T-cell (primary cell): ENCODE measurements at regions not wholly inside any gene's neighbourhood (a gene's known extent, or its start where the extent isn't known, plus 50 kb on each side); places are given as distances from the start of the nearest gene placed in this dataset.

Experiments used
- ATAC-seq, 4 experiments: fragments of 200-7000 bp in 3 of 4; fragments of 150-1000 bp in 1 of 4; cut with Tn5 transposase; replicated peaks in 1 of 4; 1 replicate in 3 of 4; 2 replicates in 1 of 4; pipeline ENCODE4 v1.10.0; 2021; ENCODE audit warnings: moderate library complexity in 3 of 4, mild to moderate bottlenecking in 2 of 4, moderate number of reproducible peaks in 1 of 4
- CTCF ChIA-PET, 2 donors: fragments of 300-600 bp; sonication (Branson Sonifier 250); formaldehyde crosslinking; loops; one replicate each; lab custom pipeline; 2022; ENCODE audit warnings: antibody characterized with exemption in 2 of 2; lab: Charles Lee
- POLR2A ChIA-PET, 2 donors: fragments of 300-600 bp; sonication (Branson Sonifier 250); formaldehyde crosslinking; loops; one replicate each; lab custom pipeline; 2022; ENCODE audit warnings: antibody characterized with exemption in 2 of 2; lab: Charles Lee
- DNase-seq, 35 experiments: peaks; one replicate each; pipeline versions ENCODE4 v3.0.0 to v3.0.0-alpha.2; 2013 to 2023
- H3K27ac ChIP-seq: one replicate; pipeline ENCODE4 v1.5.1; 2013; ENCODE audit warnings: low read length
- H3K27me3 ChIP-seq, 2 experiments: replicated peaks in 1 of 2; 1 replicate in 1 of 2; 2 replicates in 1 of 2; pipeline versions ENCODE4 v1.6.1 to v1.7.0; 2013; ENCODE audit warnings: low read length in 1 of 2, mixed read lengths in 1 of 2; ENCODE audit not compliant: control insufficient read depth in 2 of 2, insufficient read depth in 2 of 2; ENCODE audit errors: extremely low read depth in 1 of 2
- H3K36me3 ChIP-seq, 2 donors: 1 replicate in 1 of 2; 2 replicates in 1 of 2; pipeline versions ENCODE4 v1.6.1 to v1.7.0; 2013; ENCODE audit warnings: low read length in 1 of 2; ENCODE audit not compliant: control insufficient read depth in 2 of 2, insufficient read depth in 1 of 2; ENCODE audit errors: extremely low read depth in 1 of 2
- H3K4me1 ChIP-seq, 2 experiments: 1 replicate in 1 of 2; 2 replicates in 1 of 2; pipeline versions ENCODE4 v1.6.1 to v1.7.0; 2013; ENCODE audit warnings: low read length in 2 of 2, mixed read lengths in 1 of 2; ENCODE audit not compliant: insufficient read depth in 2 of 2, control insufficient read depth in 1 of 2; ENCODE audit errors: extremely low read depth in 1 of 2
- H3K4me3 ChIP-seq, 2 donors: 1 replicate in 1 of 2; 2 replicates in 1 of 2; pipeline versions ENCODE4 v1.5.1 to v1.7.0; 2013; ENCODE audit warnings: mild to moderate bottlenecking in 2 of 2, low read length in 1 of 2, moderate library complexity in 1 of 2; ENCODE audit not compliant: control insufficient read depth in 1 of 2; ENCODE audit errors: extremely low read depth in 1 of 2
- H3K9me3 ChIP-seq: 2 replicates; pipeline ENCODE4 v1.7.0; 2013
- H3K27ac Mint-ChIP-seq, 2 donors: one replicate each; pipeline ENCODE4 v1.8.0; 2020 to 2021; ENCODE audit warnings: mild to moderate bottlenecking in 2 of 2, mixed read lengths in 2 of 2
- H3K27me3 Mint-ChIP-seq, 2 donors: one replicate each; pipeline ENCODE4 v1.8.0; 2021 to 2022; ENCODE audit warnings: mixed read lengths in 2 of 2
- H3K36me3 Mint-ChIP-seq: one replicate; pipeline ENCODE4 v1.8.0; 2021; ENCODE audit warnings: mixed read lengths
- H3K4me1 Mint-ChIP-seq, 3 donors: one replicate each; pipeline ENCODE4 v1.8.0; 2020 to 2022; ENCODE audit warnings: mixed read lengths in 3 of 3, mild to moderate bottlenecking in 1 of 3
- H3K4me3 Mint-ChIP-seq, 3 donors: one replicate each; pipeline ENCODE4 v1.8.0; 2020 to 2022; ENCODE audit warnings: mild to moderate bottlenecking in 3 of 3, mixed read lengths in 3 of 3, moderate library complexity in 3 of 3
- H3K9me3 Mint-ChIP-seq, 3 donors: one replicate each; pipeline ENCODE4 v1.8.0; 2020 to 2022; ENCODE audit warnings: mixed read lengths in 3 of 3
- WGBS: methylation state at CpG from one replicate; pipeline ENCODE4 v1.1.5; 2013; ENCODE audit warnings: missing lambda C conversion rate; ENCODE audit not compliant: insufficient coverage; 5-methylcytosine and 5-hydroxymethylcytosine counted together

DNA sequence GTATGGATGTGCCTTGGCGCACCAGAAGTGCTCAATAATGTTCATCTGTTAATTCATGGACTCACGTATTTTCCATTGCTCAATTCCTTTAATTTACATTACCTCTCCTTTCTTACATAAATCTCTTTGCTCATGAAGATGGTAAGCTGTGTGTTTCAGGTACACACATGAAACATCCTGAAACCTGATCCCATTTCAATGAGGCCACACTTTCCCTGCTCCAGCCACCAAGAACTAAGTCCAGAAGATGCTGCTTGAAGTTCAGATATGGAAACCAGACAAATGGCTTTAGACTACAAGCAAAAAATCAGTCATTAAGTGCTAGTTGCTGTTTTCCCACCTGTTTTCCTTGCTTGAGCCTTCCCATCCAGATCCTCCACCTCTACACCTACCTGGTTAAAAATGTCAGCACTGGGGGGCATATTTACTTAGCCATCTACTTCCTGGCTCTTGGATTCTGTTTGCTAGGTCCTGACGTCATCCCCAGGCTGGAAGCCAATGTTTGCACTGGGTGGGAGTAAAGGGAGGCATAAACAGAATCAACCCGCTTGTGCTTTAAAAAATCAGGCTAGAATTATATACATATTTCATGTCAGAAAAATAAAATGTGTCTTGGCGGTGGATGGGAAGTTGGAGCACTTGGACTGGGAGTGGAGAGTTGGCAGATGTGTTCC, 309.7 kb downstream of the OSR1 start:
- ATAC-seq, result no peak
- Histone ChIP-seq H3K4me1 (no peaks in the 10 kb centered on the region), H3K36me3 (no peaks in the 10 kb centered on the region), H3K4me3 (no peak overlapping the region), H3K27ac (no peak overlapping the region), H3K27me3 (no peaks in the 10 kb centered on the region), H3K9me3 (no peaks in the 10 kb centered on the region)
- no peak for DNase-seq
- CTCF ChIA-PET, result no interaction called here
- peaks cover 6% of the 10 kb centered on the region for H3K36me3 Mint-ChIP-seq
- H3K27ac Mint-ChIP-seq, result no peak overlapping the region
- no peaks in the 10 kb centered on the region for H3K27me3 Mint-ChIP-seq
- H3K4me1 Mint-ChIP-seq, result no peaks in the 10 kb centered on the region
- H3K4me3 Mint-ChIP-seq, result no peak overlapping the region
- H3K9me3 Mint-ChIP-seq, result peaks cover 0 to 5% (median 2%) of the 10 kb centered on the region in 3 donors
- POLR2A ChIA-PET, result no interaction called here
- 80% methylated on average over 1 of the region's 5 CpGs for WGBS

DNA sequence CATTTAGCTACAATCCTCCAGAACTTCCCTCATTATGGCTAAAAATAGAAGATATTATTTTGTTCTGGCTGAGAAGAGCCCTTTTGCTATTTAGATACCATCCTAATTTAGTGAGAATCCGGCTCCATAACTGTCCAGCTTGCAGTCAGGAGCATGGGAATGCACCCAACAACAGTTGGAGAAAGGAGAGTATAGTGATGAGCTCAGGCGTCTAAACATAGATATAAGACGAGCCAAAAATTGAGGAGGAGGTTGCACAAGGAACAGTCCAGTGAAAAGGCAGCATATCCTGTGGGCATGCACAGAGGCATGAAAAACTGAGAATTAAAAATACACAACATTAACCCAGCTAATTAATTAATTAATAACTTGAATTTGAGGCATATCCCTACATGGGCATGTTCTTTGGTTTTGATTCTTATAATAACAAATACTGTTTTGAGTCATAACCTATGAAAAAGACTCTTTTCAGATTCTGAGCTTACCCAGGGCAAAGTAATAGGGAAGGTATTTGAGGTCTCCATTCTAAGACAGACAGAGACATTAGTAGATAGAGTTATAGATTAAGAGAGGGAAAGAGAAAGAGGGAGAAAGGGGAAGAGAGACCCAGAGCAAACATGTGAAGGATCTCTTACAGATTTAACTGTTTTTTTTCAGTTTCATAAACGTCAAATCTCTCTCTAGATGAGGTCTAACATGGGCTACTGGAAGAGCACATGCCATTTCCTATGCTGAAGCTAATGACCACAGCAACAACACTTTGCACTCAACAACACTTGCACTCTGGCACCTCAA, 311.2 kb downstream of the OSR1 start:
- no peak overlapping the region for H3K4me3 ChIP-seq
- 62% methylated on average over 2 of the region's 4 CpGs for WGBS
- H3K9me3 Mint-ChIP-seq, result peaks cover 0 to 5% (median 0%) of the 10 kb centered on the region in 3 donors
- ATAC-seq, result no peak
- peaks cover 6% of the 10 kb centered on the region for H3K36me3 Mint-ChIP-seq
- CTCF ChIA-PET, result no interaction called here
- H3K36me3 ChIP-seq, result no peaks in the 10 kb centered on the region
- POLR2A ChIA-PET, result no interaction called here
- no peak overlapping the region for H3K27ac Mint-ChIP-seq
- H3K4me1 Mint-ChIP-seq, result no peaks in the 10 kb centered on the region
- no peak overlapping the region for H3K27ac ChIP-seq
- H3K27me3 ChIP-seq, result no peaks in the 10 kb centered on the region
- H3K4me3 Mint-ChIP-seq, result no peak overlapping the region
- H3K9me3 ChIP-seq, result no peaks in the 10 kb centered on the region
- H3K4me1 ChIP-seq, result no peaks in the 10 kb centered on the region
- H3K27me3 Mint-ChIP-seq, result no peaks in the 10 kb centered on the region
- DNase-seq, result no peak

DNA sequence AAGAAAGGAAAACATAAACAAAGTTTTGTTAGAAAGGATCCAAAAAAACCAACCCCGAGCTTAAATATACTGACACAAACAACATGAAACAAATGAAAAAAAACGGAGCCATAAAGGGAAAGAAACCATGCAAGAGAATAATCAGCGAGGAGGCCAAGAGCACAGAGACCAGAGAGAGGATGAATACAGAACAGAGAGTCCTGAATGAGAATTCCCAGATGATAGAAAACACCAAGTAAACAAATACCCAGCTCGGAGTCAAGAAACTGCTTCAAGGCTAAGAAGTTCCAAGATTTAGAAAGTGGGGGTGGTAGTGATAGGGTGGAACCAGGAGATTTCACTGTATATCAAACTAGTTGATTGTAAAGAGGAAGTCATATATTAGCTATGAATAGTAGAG, 313.3 kb downstream of the OSR1 start:
- H3K27ac ChIP-seq, result no peak overlapping the region
- ChIA-PET POLR2A (interaction anchor here in 1 of 2 donors (0.6 kb wide), 1 partner anchor 161 kb away, joined by 4 read pairs; no protein-coding TSS in a partner anchor), CTCF (no interaction called here)
- H3K4me1 ChIP-seq, result no peaks in the 10 kb centered on the region
- no peak overlapping the region for H3K4me3 Mint-ChIP-seq
- DNase-seq (no peak), ATAC-seq (no peak)
- no peaks in the 10 kb centered on the region for H3K27me3 ChIP-seq
- no peaks in the 10 kb centered on the region for H3K4me1 Mint-ChIP-seq
- no peak overlapping the region for H3K27ac Mint-ChIP-seq
- peaks cover 6% of the 10 kb centered on the region for H3K36me3 Mint-ChIP-seq
- H3K27me3 Mint-ChIP-seq, result no peaks in the 10 kb centered on the region
- H3K36me3 ChIP-seq, result no peaks in the 10 kb centered on the region
- no CpG with 5 or more reads among the region's 4 CpGs for WGBS
- H3K9me3 ChIP-seq, result no peaks in the 10 kb centered on the region
- H3K4me3 ChIP-seq, result no peak overlapping the region
- H3K9me3 Mint-ChIP-seq, result peaks cover 0 to 5% (median 0%) of the 10 kb centered on the region in 3 donors

DNA sequence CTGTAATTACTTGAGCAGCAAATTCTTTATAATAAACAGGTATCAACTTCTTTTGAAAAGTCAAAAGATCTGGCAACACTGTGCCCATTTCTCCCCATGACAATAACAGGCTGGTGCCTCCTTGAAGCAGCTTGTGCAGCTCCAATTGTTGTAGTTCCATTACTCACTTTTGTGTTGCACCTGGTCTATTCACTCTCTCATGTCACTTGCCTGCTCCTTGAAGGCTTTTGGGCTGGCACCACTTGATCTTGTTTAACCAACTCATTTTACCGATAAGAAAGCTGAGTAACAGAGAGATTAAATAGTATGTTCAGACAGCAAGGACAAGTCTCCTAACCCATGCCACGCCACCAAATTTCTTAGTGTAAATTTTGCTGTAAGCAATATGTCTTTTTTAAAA, 314.5 kb downstream of the OSR1 start:
- Histone ChIP-seq H3K4me1 (no peaks in the 10 kb centered on the region), H3K36me3 (no peaks in the 10 kb centered on the region), H3K27me3 (no peaks in the 10 kb centered on the region), H3K4me3 (no peak overlapping the region), H3K27ac (no peak overlapping the region), H3K9me3 (no peaks in the 10 kb centered on the region)
- H3K4me1 Mint-ChIP-seq, result no peaks in the 10 kb centered on the region
- POLR2A ChIA-PET, result no interaction called here
- WGBS, result no CpG with 5 or more reads among the region's 2 CpGs
- CTCF ChIA-PET, result interaction anchor here in 1 of 2 donors (0.7 kb wide), 1 partner anchor 1704 kb away, joined by 4 read pairs; no protein-coding TSS in a partner anchor
- H3K9me3 Mint-ChIP-seq, result peaks cover 0 to 5% (median 0%) of the 10 kb centered on the region in 3 donors
- no peak overlapping the region for H3K4me3 Mint-ChIP-seq
- H3K27ac Mint-ChIP-seq, result no peak overlapping the region
- H3K27me3 Mint-ChIP-seq, result no peaks in the 10 kb centered on the region
- peaks cover 6% of the 10 kb centered on the region for H3K36me3 Mint-ChIP-seq
- DNase-seq (no peak), ATAC-seq (no peak)

DNA sequence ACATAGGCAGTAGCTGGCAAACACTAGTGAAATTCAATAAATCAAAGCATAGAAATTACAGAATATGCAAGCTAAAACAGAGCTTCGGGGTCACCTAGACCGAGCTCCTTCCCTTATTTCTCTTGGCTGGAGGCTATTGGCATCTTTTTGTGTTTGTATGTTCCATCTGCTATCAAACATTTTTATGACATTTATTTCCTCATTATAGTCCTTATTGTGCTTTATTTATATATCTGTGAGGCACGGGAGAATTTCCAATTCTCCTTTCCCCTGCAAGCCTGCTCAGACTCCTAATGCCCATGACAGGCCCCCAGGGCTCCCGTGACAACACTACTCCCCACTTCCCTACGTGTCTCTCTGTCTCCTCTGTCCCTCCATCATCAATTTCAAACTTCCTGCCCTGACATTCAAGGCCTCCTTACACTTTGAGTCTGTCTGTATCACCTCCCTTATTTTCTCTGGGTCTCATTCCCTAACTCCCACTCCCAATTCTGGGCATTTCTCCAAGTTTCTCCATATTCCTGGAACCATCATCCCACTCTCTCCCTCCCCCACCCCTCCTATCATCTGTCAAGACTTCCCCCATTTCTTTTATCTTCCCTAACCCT, 316.9 kb downstream of the OSR1 start:
- H3K27ac Mint-ChIP-seq, result no peak overlapping the region
- CTCF ChIA-PET, result no interaction called here
- no peaks in the 10 kb centered on the region for H3K36me3 Mint-ChIP-seq
- no peaks in the 10 kb centered on the region for H3K27me3 ChIP-seq
- ATAC-seq (no peak), DNase-seq (no peak)
- no peaks in the 10 kb centered on the region for H3K4me1 Mint-ChIP-seq
- WGBS, result 62% methylated on average over 3 of the region's 5 CpGs
- POLR2A ChIA-PET, result no interaction called here
- no peaks in the 10 kb centered on the region for H3K36me3 ChIP-seq
- no peak overlapping the region for H3K27ac ChIP-seq
- peaks cover 0 to 5% (median 0%) of the 10 kb centered on the region in 3 donors for H3K9me3 Mint-ChIP-seq
- no peaks in the 10 kb centered on the region for H3K9me3 ChIP-seq
- no peak overlapping the region for H3K4me3 ChIP-seq
- H3K4me1 ChIP-seq, result no peaks in the 10 kb centered on the region
- no peak overlapping the region for H3K4me3 Mint-ChIP-seq
- H3K27me3 Mint-ChIP-seq, result no peaks in the 10 kb centered on the region

DNA sequence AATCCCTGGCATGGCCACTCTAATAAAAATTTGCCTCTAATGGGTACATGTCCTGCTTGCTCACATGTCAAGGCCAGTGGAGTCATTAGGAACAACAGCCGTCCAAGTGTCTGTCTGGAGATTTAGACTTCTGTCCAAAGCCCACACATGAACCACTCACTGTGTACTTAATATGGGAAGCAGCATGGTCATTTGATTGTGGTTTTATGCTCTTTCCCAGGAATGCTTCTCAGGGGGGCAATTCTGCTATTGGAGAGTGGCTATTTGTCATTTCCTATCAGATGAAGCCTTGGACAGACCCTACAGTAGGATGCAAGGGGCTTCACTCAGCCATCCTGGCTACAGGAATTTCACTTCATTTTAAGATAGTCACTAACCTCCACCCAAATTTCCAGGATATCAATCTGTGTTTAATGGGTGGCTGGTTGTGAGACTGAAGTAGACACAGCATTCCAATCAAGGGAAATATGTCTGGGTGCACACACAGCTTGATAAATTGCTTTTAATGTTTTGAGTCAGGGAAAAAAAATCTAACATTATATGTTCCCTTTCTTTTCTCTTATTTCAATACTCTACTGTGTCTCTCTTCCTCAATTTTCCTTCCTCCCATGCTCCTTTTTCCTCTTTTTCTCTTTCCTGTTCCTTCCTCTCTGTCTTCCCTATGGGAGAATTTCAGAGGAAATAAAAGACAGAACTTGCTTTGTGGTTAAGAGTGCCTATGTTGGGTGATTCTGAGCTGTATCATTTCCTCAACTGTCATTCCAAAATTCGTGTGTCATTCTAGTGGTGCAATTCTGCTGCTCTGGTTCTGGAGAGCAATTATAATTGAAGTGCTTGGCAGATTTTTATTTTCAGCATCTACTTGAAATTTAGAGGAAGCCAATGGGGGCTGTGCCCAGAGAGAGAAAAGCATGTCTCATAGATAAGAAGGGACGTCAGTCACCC, 320.1 kb downstream of the OSR1 start:
- H3K9me3 Mint-ChIP-seq, result no peaks in the 10 kb centered on the region
- Histone ChIP-seq H3K36me3 (no peaks in the 10 kb centered on the region), H3K4me3 (no peak overlapping the region), H3K4me1 (no peaks in the 10 kb centered on the region), H3K27ac (no peak overlapping the region), H3K27me3 (no peaks in the 10 kb centered on the region), H3K9me3 (no peaks in the 10 kb centered on the region)
- DNase-seq (no peak), ATAC-seq (no peak)
- CTCF ChIA-PET, result no interaction called here
- H3K4me1 Mint-ChIP-seq, result no peaks in the 10 kb centered on the region
- H3K27me3 Mint-ChIP-seq, result no peaks in the 10 kb centered on the region
- H3K27ac Mint-ChIP-seq, result no peak overlapping the region
- POLR2A ChIA-PET, result no interaction called here
- no CpG with 5 or more reads among the region's 3 CpGs for WGBS
- H3K36me3 Mint-ChIP-seq, result no peaks in the 10 kb centered on the region
- H3K4me3 Mint-ChIP-seq, result no peak overlapping the region
